RWPE2 (cell line): ENCODE measurements at regions not wholly inside any gene's neighbourhood (a gene's known extent, or its start where the extent isn't known, plus 50 kb on each side); places are given as distances from the start of the nearest gene placed in this dataset.

Source experiments
- ATAC-seq: fragments of 200-7000 bp; cut with Tn5 transposase; 3 replicates; pipeline ENCODE4 v1.9.1; 2021; ENCODE audit warnings: low read depth
- DNase-seq: peaks from one replicate; pipeline ENCODE4 v3.0.0-alpha.2; 2020; ENCODE audit warnings: low spot score
- H3K27ac ChIP-seq: fragments of 450-650 bp; 2 replicates; pipeline ENCODE4 v1.5.1; 2017; ENCODE audit warnings: mild to moderate bottlenecking; ENCODE audit not compliant: poor library complexity, severe bottlenecking
- H3K27me3 ChIP-seq: fragments of 250-450 bp; sonication (Bioruptor Pico); 2 replicates; pipeline ENCODE4 v1.5.1; 2021; ENCODE audit warnings: mild to moderate bottlenecking, moderate library complexity; ENCODE audit not compliant: insufficient read depth, poor library complexity, severe bottlenecking
- H3K36me3 ChIP-seq: fragments of 250-450 bp; sonication (Bioruptor Pico); 2 replicates; pipeline ENCODE4 v1.5.1; 2020; ENCODE audit warnings: low read depth, mild to moderate bottlenecking, moderate library complexity
- H3K4me1 ChIP-seq: fragments of 250-450 bp; sonication (Bioruptor Pico); 2 replicates; pipeline ENCODE4 v1.5.1; 2021; ENCODE audit warnings: mild to moderate bottlenecking, moderate library complexity; ENCODE audit not compliant: insufficient read depth, poor library complexity, severe bottlenecking
- H3K4me3 ChIP-seq: fragments of 250-450 bp; sonication (Bioruptor Pico); 2 replicates; pipeline ENCODE4 v1.5.1; 2021; ENCODE audit warnings: mild to moderate bottlenecking, moderate library complexity; ENCODE audit not compliant: severe bottlenecking
- H3K9me3 ChIP-seq: fragments of 250-450 bp; sonication (Bioruptor Pico); 2 replicates; pipeline ENCODE4 v1.5.1; 2021; ENCODE audit warnings: mild to moderate bottlenecking, moderate library complexity; ENCODE audit not compliant: severe bottlenecking
- CTCF ChIP-seq: fragments of 450-650 bp; IDR thresholded peaks from one replicate; pipeline ENCODE4 v1.5.1; 2017; ENCODE audit warnings: mild to moderate bottlenecking, moderate library complexity; ENCODE audit not compliant: poor library complexity, severe bottlenecking

- Histone ChIP-seq H3K4me3 (no peak overlapping the region), H3K27me3 (no peaks in the 10 kb centered on the region), H3K36me3 (no peaks in the 10 kb centered on the region), H3K4me1 (no peaks in the 10 kb centered on the region), H3K27ac (no peak overlapping the region), H3K9me3 (no peaks in the 10 kb centered on the region)
- no peak for ATAC-seq
- DNase-seq: no peak
- TF ChIP-seq CTCF: no peak
Observed at GRCh38 chr6:1496836-1497760, 107.7 kb downstream of the FOXF2 start.

- H3K27me3 ChIP-seq: no peaks in the 10 kb centered on the region
Observed at GRCh38 chr6:1497761-1498105, 108.4 kb downstream of the FOXF2 start.

GRCh38 chr6:1498491-1499113 lies 109.2 kb downstream of the FOXF2 start:
- ATAC-seq (no peak), DNase-seq (no peak)
- no peaks in the 10 kb centered on the region for H3K4me1 ChIP-seq
- no peaks in the 10 kb centered on the region for H3K9me3 ChIP-seq
- no peaks in the 10 kb centered on the region for H3K27me3 ChIP-seq
- H3K27ac ChIP-seq: no peak overlapping the region
- H3K4me3 ChIP-seq: no peak overlapping the region
- no peaks in the 10 kb centered on the region for H3K36me3 ChIP-seq
- no peak for TF ChIP-seq CTCF

More at GRCh38 chr6:1497761-1498105, 108.4 kb downstream of the FOXF2 start:
- no peak overlapping the region for H3K27ac ChIP-seq
- H3K36me3 ChIP-seq: no peaks in the 10 kb centered on the region
- H3K4me1 ChIP-seq: no peaks in the 10 kb centered on the region
- H3K4me3 ChIP-seq: no peak overlapping the region
- H3K9me3 ChIP-seq: no peaks in the 10 kb centered on the region
- DNase-seq (no peak), ATAC-seq (no peak)
- TF ChIP-seq CTCF: no peak

GRCh38 chr6:1499777-1500176 lies 109.9 kb upstream of the FOXC1 start:
- no peaks in the 10 kb centered on the region for H3K27me3 ChIP-seq
- no peaks in the 10 kb centered on the region for H3K4me1 ChIP-seq
- H3K27ac ChIP-seq: no peak overlapping the region
- no peaks in the 10 kb centered on the region for H3K36me3 ChIP-seq
- TF ChIP-seq CTCF: no peak
- H3K9me3 ChIP-seq: no peaks in the 10 kb centered on the region
- H3K4me3 ChIP-seq: no peak overlapping the region
- DNase-seq: no peak
- no peak for ATAC-seq

- no peak for TF ChIP-seq CTCF
Observed at GRCh38 chr6:1500913-1501312, 108.8 kb upstream of the FOXC1 start.

More at GRCh38 chr6:1500913-1501312, 108.8 kb upstream of the FOXC1 start:
- H3K4me3 ChIP-seq: no peak overlapping the region
- no peaks in the 10 kb centered on the region for H3K36me3 ChIP-seq
- DNase-seq: no peak
- no peak for ATAC-seq
- no peaks in the 10 kb centered on the region for H3K4me1 ChIP-seq
- H3K27me3 ChIP-seq: no peaks in the 10 kb centered on the region
- H3K27ac ChIP-seq: no peak overlapping the region
- no peaks in the 10 kb centered on the region for H3K9me3 ChIP-seq
